NCI-H2227 (cell line): ENCODE measurements at regions not wholly inside any gene's neighbourhood (a gene's known extent, or its start where the extent isn't known, plus 50 kb on each side); places are given as distances from the start of the nearest gene placed in this dataset.
"Not testable (repeated sequence)": the region's sequence is repeated elsewhere in the genome, so short reads cannot be mapped to it uniquely, and the experiment has no call there.

Source experiments
- DNase-seq: peaks from one replicate; lab custom pipeline; 2025; ENCODE audit not compliant: unreplicated experiment; lab: John Stamatoyannopoulos, UW

DNA sequence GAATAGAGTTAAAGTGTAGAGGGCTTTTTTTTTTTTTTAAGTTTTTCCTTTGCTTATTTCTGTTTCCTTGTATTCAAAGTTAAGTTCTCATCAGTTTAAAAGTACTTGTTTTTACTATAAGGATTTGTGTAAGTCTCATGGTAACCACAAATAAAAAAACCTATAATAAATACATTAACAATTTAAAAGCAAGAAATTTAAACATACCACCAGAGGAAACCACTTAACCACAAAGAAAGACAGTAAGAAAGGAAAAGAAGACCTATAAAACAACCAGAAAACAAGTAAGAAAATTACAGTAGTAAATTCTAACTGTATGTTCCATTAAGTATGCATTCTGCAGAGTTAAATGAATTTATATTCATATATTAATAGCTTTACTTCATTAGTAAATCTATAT lies 999.1 kb upstream of the ATXN8OS start:
- no peak for DNase-seq

DNA sequence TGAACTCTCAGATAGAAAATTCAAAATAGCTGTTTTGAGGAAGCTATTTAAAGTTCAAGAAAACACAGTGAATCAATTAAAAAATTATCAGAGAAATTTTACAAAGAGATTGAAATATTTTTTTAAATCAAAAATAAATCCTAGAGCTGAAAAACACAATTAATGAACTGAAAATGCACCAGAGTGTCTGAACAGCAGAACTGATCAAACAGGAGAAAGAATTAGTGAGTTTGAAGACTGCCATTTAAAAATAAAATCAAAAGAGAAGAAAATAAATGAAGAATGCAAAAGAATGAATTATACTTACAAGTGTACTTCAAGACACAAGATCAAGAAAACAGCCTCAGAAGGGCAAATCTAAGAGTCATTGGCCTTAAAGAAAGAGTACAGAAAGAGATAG lies 1000.2 kb upstream of the ATXN8OS start:
- DNase-seq = no peak

DNA sequence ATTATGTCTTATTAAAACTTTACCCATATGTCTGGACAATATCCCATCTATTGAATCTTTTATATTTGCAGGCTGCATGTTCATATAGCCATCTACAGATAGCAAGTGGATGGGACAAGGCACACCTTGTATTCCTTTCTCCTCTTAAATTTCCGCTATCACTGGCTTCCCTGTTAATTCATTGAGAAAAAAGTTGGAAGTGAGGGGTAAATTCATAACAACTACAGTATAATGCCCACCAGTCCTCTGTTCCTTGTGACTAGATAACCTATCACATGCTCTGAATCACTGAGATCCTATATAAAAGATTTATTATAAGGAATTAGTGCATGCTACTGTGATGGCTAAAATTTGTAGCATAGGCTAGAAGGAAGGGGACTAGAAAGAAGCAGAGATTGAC lies 1005.8 kb upstream of the ATXN8OS start:
- no peak for DNase-seq

DNA sequence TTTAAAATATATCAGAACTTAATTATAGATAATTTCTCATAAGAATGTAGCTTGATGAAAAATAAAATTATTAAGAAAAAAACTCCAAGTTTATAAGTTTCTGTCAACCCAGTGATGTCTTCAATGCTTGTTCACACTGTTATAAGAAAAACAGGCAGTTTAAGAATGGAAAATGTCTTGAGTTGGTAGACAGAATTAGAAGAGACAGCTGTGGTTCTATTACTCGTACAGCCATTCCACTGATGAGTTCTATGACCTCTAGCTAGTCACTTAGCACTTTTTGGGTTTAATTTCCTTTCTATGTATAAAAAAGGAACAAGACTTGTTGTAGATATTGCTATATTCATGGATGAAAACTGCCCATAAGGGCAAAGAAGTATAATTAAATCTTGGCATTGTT lies 1013.1 kb upstream of the ATXN8OS start:
- DNase-seq = no peak

DNA sequence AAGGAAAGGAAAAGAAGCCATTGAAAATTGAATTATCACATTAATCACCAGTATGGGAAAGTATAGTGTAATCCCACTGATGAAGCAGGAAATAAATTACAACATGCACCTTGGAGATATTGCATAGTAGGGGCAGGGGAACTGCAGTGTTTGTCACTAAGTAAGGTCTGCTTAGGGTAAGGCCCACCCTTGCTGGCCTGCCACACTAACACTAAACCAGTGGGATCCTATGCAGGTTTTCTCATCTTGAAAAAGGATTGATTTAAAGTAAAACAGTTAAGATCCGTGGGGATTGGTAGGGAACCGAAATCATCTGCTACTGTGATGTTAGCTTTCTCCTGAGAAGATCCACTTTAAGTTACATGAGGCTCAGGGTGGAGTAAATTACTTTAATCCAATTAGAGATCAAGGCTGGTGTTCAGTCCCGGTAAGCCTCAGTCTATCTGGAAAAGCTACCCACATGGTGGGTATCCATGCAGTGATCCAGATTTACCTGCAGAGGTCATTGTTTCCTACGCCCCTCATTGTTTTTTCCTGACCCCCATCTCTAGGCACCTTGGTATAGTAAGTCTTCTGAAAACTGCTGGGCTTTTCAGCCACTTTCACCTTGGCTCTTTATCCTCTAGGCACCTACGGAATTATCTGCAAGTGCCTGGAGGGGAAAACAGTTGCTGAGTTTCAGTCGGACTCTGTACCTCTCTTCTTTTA lies 1014.9 kb upstream of the ATXN8OS start:
- no peak for DNase-seq

DNA sequence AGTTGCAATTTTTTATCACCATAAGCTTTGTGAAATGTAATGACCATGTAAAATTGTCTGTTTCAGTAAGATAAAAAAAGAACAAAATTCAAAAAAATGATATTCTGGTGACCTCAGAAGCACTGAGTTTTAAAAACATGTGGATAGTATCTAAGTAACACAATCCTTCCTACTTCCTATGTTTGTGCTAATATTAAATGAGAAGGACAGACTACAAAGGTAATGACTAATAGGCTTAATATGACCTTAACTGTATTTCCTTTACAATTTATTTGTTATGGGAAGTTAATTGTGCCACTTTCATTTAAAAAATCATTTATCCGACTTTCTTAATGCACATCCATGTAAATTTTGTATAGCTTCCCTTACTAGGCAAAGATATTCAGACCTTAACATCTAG lies 1030.4 kb upstream of the ATXN8OS start:
- no peak for DNase-seq

DNA sequence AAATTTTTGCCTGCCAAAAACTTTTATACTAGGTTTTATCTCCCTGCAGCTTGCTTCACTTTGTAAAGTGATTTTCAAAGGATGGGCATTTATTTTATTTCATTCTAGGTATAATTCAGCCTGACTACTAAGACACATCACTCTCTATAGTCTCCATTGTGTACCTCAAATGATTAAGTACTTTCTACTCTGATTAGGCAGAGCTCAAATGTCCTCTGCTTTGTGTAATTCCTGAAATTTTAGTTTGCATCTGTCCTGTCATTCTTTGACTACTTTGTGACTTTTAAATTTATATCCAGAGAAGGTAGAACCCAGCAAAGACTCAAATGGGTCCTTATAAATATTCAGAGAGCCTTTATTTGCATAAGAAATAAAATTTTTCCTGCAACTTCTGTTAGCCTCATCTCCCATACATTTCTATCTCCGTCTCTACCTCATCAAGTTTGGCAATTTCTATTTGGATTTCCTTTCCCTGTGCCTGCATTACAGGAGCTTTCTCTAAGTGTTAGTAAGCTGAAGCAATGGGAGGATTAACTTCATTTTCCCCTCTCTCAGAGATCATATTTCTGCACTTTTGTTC lies 1038.0 kb upstream of the ATXN8OS start:
- no peak for DNase-seq

DNA sequence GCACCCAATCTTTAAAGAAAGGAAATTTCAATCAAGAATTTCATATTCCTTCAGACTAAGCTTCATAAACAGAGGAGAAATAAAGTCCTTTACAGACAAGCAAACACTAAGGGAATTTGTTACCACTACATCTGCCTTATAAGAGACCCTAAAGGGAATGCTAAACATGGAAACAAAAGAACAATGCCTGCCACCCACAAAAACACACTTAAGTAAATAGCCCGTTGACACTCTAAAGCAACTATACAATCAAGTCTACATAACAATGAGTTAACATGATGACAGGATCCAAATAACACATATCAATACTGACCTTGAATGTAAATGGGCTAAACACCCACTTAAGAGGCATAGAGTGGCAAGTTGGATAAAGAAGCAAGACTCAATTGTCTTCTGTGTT lies 1056.9 kb upstream of the ATXN8OS start:
- DNase-seq = no peak

DNA sequence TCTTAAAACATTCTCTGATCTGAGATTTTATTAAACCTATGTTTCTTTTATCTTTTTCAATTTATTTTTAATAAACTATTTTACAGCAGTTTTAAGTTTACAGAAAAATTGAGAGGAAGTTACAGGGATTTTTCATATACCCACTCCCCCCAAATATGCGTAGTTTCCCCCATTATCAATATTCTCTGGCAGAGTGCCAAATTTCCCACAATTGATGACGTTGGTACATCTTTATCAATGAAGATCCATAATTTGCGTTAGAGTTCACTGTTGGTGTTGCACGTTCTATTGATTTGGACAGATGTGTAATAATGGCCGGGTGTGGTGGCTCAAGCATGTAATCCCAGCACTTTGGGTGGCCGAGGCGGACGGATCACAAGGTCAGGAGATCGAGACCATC lies 1063.0 kb upstream of the ATXN8OS start:
- DNase-seq = no peak

DNA sequence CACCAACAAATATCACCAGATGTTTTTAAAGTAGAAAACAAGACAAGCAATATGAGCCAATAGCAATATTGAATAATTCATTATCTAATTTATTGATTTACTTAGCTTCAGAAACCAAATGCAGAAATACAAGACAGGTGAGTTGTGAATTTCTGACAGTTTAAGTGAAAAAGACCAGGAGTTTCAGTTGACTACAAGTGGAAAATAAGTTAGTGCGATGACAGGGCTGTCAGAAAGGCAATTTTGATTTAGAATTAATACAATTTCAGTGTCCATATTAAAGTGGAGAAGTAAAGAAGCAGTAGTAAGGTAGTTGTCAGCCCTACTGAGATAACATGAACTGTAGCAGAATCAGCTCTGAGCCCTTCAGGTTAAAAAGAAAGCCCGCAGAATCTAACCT lies 1066.7 kb upstream of the ATXN8OS start:
- no peak for DNase-seq

DNA sequence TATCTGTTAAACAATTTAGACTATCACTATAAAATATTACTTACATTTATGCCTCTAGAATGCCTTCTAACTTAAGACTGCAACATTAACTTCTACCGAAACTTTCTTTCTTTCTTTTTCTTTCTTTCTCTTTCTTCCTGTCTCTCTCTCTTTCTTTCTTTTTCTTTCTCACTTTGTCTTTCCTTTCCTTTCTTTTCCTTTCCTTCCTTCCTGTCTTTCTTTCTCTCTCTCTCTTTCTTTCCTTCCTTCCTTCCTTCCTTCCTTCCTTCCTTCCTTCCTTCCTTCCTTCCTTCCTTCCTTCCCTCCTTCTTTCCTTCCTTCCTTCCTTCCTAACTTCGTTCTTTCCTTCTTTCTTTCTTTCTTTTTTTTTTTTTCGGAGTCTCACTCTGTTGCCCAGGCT lies 1071.9 kb upstream of the ATXN8OS start:
- no peak for DNase-seq

DNA sequence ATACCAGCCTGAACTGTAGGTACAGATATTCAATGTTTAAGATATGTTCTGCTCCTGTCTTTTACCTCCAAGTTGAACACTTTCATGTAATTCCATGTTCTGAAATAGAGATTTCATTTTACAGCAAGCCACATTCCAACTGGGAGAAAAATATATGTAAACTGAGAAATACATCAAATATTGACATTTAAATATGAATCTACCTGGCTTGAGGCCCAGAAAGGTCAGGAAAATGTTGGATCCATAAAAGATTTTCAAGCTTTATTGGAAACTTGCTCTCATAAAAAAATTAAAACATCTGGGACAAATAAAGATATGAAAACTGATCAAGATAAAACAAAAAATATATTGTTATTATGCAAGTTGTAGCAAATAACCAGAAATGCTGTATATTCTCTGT lies 1078.7 kb upstream of the ATXN8OS start:
- DNase-seq = no peak

DNA sequence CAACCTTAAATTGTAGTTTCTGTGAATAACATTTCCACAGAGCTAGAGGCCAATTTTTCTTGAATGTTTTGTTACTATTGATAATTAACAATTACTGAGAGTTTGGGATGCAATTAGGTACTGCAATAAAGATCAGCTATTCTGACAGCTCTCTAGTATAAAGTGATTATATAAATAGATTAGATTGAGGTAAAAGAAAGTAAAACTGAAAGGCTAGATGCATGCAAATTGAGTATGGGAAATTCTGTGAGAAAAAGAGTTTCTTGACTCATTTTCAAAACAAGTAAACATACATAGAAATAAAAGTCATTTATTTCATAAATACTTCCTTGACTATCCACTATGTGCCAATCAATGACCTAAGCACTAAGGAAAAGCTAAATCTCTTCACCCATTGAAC lies 1087.5 kb upstream of the ATXN8OS start:
- DNase-seq = no peak

DNA sequence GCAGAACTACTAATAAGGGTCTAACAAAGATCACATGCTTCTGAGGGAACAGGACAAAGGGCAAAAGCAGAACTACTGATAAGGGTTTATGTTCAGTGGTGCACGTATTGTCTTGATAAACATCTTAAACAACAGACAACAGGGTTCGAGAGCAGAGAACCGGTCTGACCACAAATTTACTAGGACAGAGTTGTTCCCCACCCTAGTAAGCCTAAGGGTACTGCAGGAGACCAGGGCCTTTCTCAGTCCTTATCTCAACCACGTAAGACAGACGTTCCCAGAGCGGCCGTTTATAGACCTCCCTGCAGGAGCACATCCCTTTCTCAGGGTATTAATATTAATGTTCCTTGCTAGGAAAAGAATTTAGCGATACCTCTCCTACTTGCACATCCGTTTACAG lies 1089.5 kb upstream of the ATXN8OS start:
- DNase-seq = not testable (repeated sequence)

DNA sequence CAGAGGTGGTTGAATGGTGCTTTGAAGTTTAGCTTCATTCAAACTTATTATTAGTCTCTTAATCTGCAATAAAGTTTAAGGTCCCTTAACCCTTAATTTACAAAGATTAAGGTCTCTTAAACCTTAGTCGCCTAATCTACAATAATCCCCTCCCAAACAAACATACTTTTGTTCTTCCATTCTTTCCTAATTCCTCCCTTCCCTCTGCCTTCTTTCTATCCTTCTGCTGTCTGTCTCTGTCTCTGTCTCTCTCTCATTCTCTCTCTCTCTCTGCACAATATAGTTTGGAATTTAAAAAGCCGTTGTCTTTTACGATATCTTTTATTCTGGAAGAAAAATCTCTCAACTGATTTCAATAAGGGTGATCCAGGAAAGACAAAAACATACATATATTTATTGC lies 1096.8 kb upstream of the ATXN8OS start:
- no peak for DNase-seq

DNA sequence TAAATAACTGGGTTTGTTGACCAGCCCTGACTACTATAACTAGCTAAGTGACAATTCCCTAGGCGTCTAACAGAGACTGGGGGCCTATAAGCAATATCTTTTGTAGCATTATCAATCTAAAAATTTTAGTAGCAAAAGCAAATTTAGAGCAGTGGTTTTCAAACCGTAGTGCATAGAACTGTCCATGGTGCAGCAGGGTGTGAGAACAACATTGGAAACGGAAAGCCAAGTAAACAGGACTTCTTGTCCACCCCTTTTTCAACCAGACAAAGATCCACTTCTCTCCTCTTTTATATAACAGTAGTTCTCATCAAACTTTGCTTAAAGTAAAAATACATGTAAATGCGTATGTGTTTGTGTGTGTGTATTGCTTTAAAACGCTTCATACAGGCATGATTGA lies 1099.1 kb upstream of the ATXN8OS start:
- no peak for DNase-seq

DNA sequence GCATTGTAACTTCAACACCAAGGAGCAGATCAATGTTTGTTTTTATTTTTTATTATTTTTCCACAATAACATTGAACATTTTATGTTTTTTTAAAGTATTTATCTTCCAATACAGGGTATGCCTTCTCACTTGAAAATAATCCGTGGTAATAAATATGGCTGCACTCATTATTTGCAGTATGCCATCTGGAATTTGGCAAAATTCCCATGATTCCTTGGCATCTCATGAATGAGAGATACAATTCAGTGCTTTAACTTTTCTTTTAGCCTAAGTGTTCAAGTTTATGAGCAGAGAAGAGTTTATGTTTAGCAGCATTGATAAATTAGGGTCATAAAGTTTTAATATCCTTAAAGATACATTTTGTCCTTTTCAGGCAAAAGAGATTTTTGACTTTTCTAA lies 1109.6 kb upstream of the ATXN8OS start:
- DNase-seq = no peak

DNA sequence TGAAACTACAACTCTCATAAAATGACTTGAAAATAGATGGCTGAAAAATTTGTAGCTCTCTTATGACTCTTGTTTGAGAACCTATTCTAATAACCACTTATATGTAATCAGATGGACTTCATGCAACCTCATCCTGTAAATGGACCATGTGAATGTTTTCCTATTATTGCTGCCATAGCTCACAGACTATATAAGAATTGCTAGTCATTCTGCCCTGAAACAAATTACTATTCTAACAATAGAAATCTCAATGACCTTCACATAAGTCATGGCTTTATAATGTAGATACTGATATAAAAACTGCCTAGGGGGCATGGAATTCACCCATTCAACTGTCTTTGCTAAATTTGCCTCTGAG lies 1111.0 kb upstream of the ATXN8OS start:
- DNase-seq = no peak

DNA sequence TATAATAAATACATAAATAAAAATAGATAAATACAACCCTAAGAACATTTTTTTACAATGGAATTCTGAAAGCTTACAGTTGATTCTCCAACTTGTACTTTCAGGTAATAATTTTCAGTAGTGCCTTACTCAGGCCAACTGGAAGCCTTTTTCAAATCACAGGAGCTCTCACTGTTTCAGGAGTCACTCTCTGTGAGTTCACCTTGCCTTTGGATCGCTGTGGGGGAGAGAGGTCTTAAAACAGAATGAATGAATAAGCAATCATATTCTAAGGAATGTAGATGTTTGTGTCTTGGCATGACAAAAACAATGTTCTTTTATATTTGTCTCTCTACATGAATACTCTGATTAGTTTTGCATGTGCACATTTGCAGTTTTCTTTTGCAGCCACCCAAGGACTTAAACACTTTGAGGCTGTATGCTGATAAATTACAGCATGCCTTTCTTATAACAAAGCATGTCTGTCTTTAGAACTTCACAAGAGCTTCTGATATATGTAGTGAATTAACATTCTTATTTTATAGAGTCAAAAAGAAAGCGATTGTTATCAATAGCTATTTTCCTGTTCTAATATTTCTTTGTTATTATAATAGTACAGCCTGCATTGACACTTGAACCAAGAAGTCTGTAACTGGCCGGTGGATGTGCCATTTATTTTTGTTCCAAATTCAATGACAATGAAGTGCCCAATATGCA lies 1111.5 kb upstream of the ATXN8OS start:
- no peak for DNase-seq

DNA sequence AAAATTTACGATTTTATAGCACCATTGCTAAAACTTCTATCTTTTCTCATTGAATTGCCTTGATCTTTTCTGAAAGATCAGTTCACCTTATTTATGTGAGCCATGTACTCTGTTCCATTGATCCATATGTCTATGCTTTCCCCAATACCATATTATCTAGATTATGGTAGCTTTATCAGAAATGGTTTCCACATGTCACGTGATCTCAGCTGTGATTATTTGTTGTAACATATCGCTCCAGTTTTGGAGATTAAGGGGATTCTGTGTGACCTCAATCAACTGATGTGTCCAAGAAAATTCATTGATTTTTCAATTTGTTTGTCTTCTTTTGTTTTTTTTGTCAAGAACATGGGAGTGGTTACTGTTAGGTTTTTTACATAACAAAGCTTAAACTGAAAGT lies 1114.5 kb upstream of the ATXN8OS start:
- no peak for DNase-seq

DNA sequence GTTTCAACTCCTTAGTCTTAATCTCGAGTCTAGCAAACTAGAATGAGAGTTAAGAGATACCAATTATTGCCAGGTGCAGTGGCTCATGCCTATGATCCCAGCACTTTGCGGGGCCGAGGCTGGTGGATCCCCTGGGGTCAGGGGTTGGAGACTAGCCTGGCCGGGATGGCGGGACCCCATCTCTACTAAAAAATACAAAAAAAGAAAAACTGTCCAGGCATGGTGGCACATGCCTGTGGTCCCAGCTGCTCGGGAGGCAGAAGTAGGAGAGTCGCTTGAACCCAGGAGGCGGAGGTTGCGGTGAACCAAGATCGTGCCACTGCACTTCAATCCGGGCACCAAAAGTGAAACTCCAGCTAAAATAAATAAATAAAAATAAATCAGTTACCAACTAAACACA lies 1119.5 kb upstream of the ATXN8OS start:
- no peak for DNase-seq

DNA sequence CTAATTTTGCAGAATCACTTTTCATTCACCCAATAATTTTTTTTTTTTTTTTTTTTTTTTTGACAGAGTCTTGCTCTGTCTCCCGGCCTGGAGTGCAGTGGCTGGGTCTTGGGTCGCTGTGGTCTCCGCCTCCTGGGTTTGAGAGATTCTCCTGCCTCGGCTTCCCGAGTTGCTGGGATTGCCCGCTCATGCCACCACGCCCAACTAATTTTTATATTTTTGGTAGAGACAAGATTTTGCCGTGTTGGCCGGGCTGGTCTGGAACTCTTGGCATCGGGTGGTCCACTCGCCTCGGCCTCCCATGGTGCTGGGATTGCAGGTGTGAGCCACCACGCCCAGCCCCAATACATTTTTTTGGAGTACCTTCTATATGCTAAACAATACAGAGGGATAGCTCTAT lies 1120.0 kb upstream of the ATXN8OS start:
- no peak for DNase-seq
